GM06990 (cell line): ENCODE measurements at regions not wholly inside any gene's neighbourhood (a gene's known extent, or its start where the extent isn't known, plus 50 kb on each side); places are given as distances from the start of the nearest gene placed in this dataset.

Experiments
- DNase-seq: peaks from one replicate; pipeline ENCODE4 v3.0.0-alpha.2; 2011; ENCODE audit not compliant: insufficient read length; ENCODE audit errors: extremely low read depth
- H3K27me3 ChIP-seq: replicated peaks from 2 replicates; pipeline ENCODE4 v1.6.0; 2011; ENCODE audit warnings: low read length; ENCODE audit not compliant: control insufficient read depth, insufficient read depth
- H3K36me3 ChIP-seq: 2 replicates; pipeline ENCODE4 v1.5.1; 2011; ENCODE audit warnings: low read length; ENCODE audit not compliant: control insufficient read depth, insufficient read depth
- H3K4me3 ChIP-seq: replicated peaks from 2 replicates; pipeline ENCODE4 v1.5.1; 2011; ENCODE audit warnings: low read depth, mild to moderate bottlenecking, control low read depth, low read length
- CTCF ChIP-seq: IDR thresholded peaks from 2 replicates; pipeline ENCODE4 v1.5.1; 2011; ENCODE audit warnings: low read length, control low read depth, mild to moderate bottlenecking, inconsistent platforms; ENCODE audit not compliant: insufficient read depth, poor library complexity, severe bottlenecking

GRCh38 chr5:87099291-87099839, 168.3 kb upstream of the RASA1 start:
- no peaks in the 10 kb centered on the region for H3K36me3 ChIP-seq
- no peaks in the 10 kb centered on the region for H3K27me3 ChIP-seq
- H3K4me3 ChIP-seq: no peak overlapping the region
- TF ChIP-seq CTCF: no peak
- no peak for DNase-seq

- Histone ChIP-seq H3K4me3 (no peak overlapping the region), H3K27me3 (no peaks in the 10 kb centered on the region), H3K36me3 (no peaks in the 10 kb centered on the region)
- DNase-seq: no peak
- TF ChIP-seq CTCF: no peak
Observed at GRCh38 chr5:87099968-87100367, 167.7 kb upstream of the RASA1 start.

- Histone ChIP-seq H3K27me3 (no peaks in the 10 kb centered on the region), H3K4me3 (no peak overlapping the region), H3K36me3 (no peaks in the 10 kb centered on the region)
- no peak for TF ChIP-seq CTCF
- no peak for DNase-seq
Observed at GRCh38 chr5:87101321-87101720, 166.4 kb upstream of the RASA1 start.

- TF ChIP-seq CTCF: no peak
- H3K36me3 ChIP-seq: no peaks in the 10 kb centered on the region
Observed at GRCh38 chr5:87102841-87103240, 164.8 kb upstream of the RASA1 start.

GRCh38 chr5:87103616-87104287, 163.9 kb upstream of the RASA1 start:
- no peak for TF ChIP-seq CTCF
- Histone ChIP-seq H3K36me3 (no peaks in the 10 kb centered on the region), H3K4me3 (no peak overlapping the region), H3K27me3 (no peaks in the 10 kb centered on the region)
- DNase-seq: no peak

More at GRCh38 chr5:87102841-87103240, 164.8 kb upstream of the RASA1 start:
- H3K27me3 ChIP-seq: no peaks in the 10 kb centered on the region
- no peak overlapping the region for H3K4me3 ChIP-seq
- no peak for DNase-seq
